ENCODE measurements at regions not wholly inside any gene's neighbourhood (a gene's known extent, or its start where the extent isn't known, plus 50 kb on each side); places are given as distances from the start of the nearest gene placed in this dataset.
"Not testable (repeated sequence)": the region's sequence is repeated elsewhere in the genome, so short reads cannot be mapped to it uniquely, and the experiment has no call there.

GRCh38 chr11:39363571-39363970, 2095.9 kb downstream of the LRRC4C start:
- TF ChIP-seq, protein P1, sequence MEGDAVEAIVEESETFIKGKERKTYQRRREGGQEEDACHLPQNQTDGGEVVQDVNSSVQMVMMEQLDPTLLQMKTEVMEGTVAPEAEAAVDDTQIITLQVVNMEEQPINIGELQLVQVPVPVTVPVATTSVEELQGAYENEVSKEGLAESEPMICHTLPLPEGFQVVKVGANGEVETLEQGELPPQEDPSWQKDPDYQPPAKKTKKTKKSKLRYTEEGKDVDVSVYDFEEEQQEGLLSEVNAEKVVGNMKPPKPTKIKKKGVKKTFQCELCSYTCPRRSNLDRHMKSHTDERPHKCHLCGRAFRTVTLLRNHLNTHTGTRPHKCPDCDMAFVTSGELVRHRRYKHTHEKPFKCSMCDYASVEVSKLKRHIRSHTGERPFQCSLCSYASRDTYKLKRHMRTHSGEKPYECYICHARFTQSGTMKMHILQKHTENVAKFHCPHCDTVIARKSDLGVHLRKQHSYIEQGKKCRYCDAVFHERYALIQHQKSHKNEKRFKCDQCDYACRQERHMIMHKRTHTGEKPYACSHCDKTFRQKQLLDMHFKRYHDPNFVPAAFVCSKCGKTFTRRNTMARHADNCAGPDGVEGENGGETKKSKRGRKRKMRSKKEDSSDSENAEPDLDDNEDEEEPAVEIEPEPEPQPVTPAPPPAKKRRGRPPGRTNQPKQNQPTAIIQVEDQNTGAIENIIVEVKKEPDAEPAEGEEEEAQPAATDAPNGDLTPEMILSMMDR (IDR thresholded peaks at IDR 0.05), result no peak
- no peak overlapping the region for H3K27ac ChIP-seq
- 89 to 90% methylated on average over 1 of the region's 1 CpG for WGBS, 2 donors
- no peaks in the 10 kb centered on the region for H3K9me3 ChIP-seq
- intact Hi-C loops (cut with DNase I), result no loop called here
- H3K4me1 ChIP-seq, result no peaks in the 10 kb centered on the region
- H3K36me3 ChIP-seq, result no peaks in the 10 kb centered on the region
- H3K27me3 ChIP-seq, result no peaks in the 10 kb centered on the region
- no peak for DNase-seq
- H3K4me3 ChIP-seq (replicated peaks in 1 of 3), result no peak overlapping the region

- Histone ChIP-seq H3K4me1 (no peaks in the 10 kb centered on the region), H3K27me3 (no peaks in the 10 kb centered on the region), H3K36me3 (no peaks in the 10 kb centered on the region), H3K27ac (no peak overlapping the region), H3K4me3 (replicated peaks in 1 of 3) (no peak overlapping the region), H3K9me3 (no peaks in the 10 kb centered on the region)
- intact Hi-C loops (cut with DNase I), result no loop called here
- WGBS, 2 donors, result 87 to 88% methylated on average over 1 of the region's 1 CpG
- no peak for DNase-seq
- no peak for TF ChIP-seq POLR2A (IDR thresholded peaks at IDR 0.05)
- TF ChIP-seq, protein P1 (IDR thresholded peaks at IDR 0.05), result no peak
Observed at GRCh38 chr11:39361557-39361956, 2097.9 kb downstream of the LRRC4C start.

DNA sequence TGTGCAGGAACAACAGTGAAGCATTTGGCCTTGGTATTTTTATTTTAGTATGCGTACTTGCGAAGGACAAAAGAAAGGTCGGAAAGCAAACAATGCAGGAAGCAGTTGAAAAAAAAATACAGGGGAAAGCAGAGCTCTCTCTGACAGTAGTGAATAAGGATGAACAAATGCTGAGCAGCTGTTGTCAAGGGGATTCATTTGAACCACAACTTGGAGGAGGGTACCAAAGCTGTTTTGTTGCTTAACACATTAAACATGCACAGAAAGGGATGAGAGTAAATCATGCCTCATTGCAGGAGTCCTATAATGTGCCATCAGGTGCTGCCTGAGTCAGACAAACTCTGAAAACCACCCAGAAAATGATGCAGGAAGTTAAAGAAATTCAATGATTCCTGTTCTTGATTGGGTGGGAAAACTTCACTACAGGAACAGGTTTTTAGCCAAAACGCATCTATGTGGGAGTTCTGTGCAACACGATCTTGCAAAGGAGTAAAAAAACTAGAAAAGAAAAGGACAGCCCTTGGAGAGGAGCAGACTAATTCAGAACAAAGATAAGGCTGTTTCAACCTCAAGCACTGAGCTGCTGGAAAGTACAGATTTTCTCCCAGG, 2113.5 kb downstream of the LRRC4C start:
- no peaks in the 10 kb centered on the region for H3K9me3 ChIP-seq
- no peak for TF ChIP-seq POLR2A (IDR thresholded peaks at IDR 0.05)
- TF ChIP-seq, protein P1 (IDR thresholded peaks at IDR 0.05), result no peak

DNA sequence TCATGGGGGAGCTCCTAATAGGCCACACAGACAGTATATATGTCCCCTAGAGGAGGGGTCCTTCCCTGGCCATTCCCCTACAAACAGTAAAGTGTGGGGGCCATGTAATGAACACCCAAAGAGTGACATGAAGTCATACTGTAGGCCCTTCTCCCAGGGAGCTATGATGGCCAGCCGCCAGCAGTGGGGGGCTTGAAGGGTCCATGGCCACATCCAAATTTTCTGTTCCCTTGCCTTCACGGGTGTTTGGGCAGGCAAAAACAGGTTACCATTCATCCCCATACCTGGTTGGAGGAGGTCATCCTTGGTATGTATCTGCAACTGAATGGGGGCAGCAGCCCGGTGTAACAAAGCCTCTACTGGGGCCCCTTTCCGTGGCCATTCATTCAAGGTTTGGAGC, 2118.0 kb downstream of the LRRC4C start:
- Histone ChIP-seq H3K27ac (no peak overlapping the region), H3K27me3 (no peaks in the 10 kb centered on the region), H3K9me3 (no peaks in the 10 kb centered on the region), H3K4me1 (no peaks in the 10 kb centered on the region), H3K36me3 (no peaks in the 10 kb centered on the region), H3K4me3 (replicated peaks in 1 of 3) (no peak overlapping the region)
- WGBS, 2 donors, result 94 to 98% methylated on average over 4 of the region's 4 CpGs
- no peak for DNase-seq
- intact Hi-C loops (cut with DNase I), result no loop called here
- TF ChIP-seq, protein P1 (IDR thresholded peaks at IDR 0.05), result no peak
- no peak for TF ChIP-seq POLR2A (IDR thresholded peaks at IDR 0.05)

More for the DNA sequence above, 2113.5 kb downstream of the LRRC4C start:
- DNase-seq, result no peak
- no peaks in the 10 kb centered on the region for H3K36me3 ChIP-seq
- no peaks in the 10 kb centered on the region for H3K4me1 ChIP-seq
- H3K27ac ChIP-seq, result no peak overlapping the region
- H3K4me3 ChIP-seq (replicated peaks in 1 of 3), result no peak overlapping the region
- no peaks in the 10 kb centered on the region for H3K27me3 ChIP-seq
- WGBS, 2 donors, result 53 to 56% methylated on average over 5 of the region's 5 CpGs
- intact Hi-C loops (cut with DNase I), result no loop called here

GRCh38 chr11:39333006-39333405, 2126.4 kb downstream of the LRRC4C start:
- DNase-seq, result not testable (repeated sequence)

More at GRCh38 chr11:39333006-39333405, 2126.4 kb downstream of the LRRC4C start:
- H3K27ac ChIP-seq; H3K9me3 ChIP-seq; H3K36me3 ChIP-seq; H3K27me3 ChIP-seq; intact Hi-C loops (cut with DNase I); H3K4me3 ChIP-seq (replicated peaks in 1 of 3); H3K4me1 ChIP-seq: not testable (repeated sequence)
- WGBS, 2 donors, result 75 to 86% methylated on average over 4 to 16 of the region's 21 CpGs
